Loucy (cell line): ENCODE measurements at regions not wholly inside any gene's neighbourhood (a gene's known extent, or its start where the extent isn't known, plus 50 kb on each side); places are given as distances from the start of the nearest gene placed in this dataset.

Source experiments
- H2AFZ ChIP-seq: fragments of 200-600 bp; sonication (generic); 2 replicates; pipeline ENCODE4 v1.6.0; 2016; ENCODE audit warnings: antibody characterized with exemption, mild to moderate bottlenecking, low read length, moderate library complexity
- H3F3A ChIP-seq: fragments of 200-600 bp; 2 replicates; pipeline ENCODE4 v1.6.0; 2016; ENCODE audit warnings: antibody characterized with exemption, low read depth, mild to moderate bottlenecking
- H3K27me3 ChIP-seq: fragments of 200-600 bp; sonication (generic); 2 replicates; pipeline ENCODE4 v1.6.1; 2014; ENCODE audit warnings: low read length, mild to moderate bottlenecking; ENCODE audit not compliant: insufficient read depth, poor library complexity, severe bottlenecking
- H3K36me3 ChIP-seq: fragments of 200-600 bp; sonication (generic); 2 replicates; pipeline ENCODE4 v1.6.1; 2016; ENCODE audit warnings: low read length; ENCODE audit not compliant: insufficient read depth
- H3K4me1 ChIP-seq: fragments of 200-600 bp; sonication (generic); 2 replicates; pipeline ENCODE4 v1.5.1; 2014; ENCODE audit warnings: low read length, mild to moderate bottlenecking; ENCODE audit not compliant: insufficient read depth, poor library complexity, severe bottlenecking
- H3K4me2 ChIP-seq: fragments of 200-600 bp; sonication (generic); 2 replicates; pipeline ENCODE4 v1.6.0; 2014; ENCODE audit warnings: antibody characterized with exemption, low read length, low read depth, mild to moderate bottlenecking; ENCODE audit not compliant: poor library complexity, severe bottlenecking
- H3K4me3 ChIP-seq: fragments of 200-600 bp; sonication (generic); 2 replicates; pipeline ENCODE4 v1.5.1; 2014; ENCODE audit warnings: low read length, mild to moderate bottlenecking, mixed read lengths; ENCODE audit not compliant: poor library complexity, severe bottlenecking
- H3K79me2 ChIP-seq: fragments of 200-600 bp; sonication (generic); 2 replicates; pipeline ENCODE4 v1.6.1; 2014; ENCODE audit warnings: low read length; ENCODE audit not compliant: insufficient read depth
- H3K9ac ChIP-seq: fragments of 200-600 bp; sonication (generic); 2 replicates; pipeline ENCODE4 v1.6.0; 2014; ENCODE audit warnings: mild to moderate bottlenecking, low read depth, low read length, moderate library complexity; ENCODE audit not compliant: poor library complexity, severe bottlenecking
- H3K9me2 ChIP-seq: fragments of 200-600 bp; sonication (generic); replicated peaks from 2 replicates; pipeline ENCODE4 v1.6.1; 2016; ENCODE audit warnings: low read depth, low read length, mixed read lengths
- H3K9me3 ChIP-seq: fragments of 200-600 bp; sonication (generic); 2 replicates; pipeline ENCODE4 v1.6.1; 2014; ENCODE audit warnings: mild to moderate bottlenecking, antibody characterized with exemption, low read length, low read depth; ENCODE audit not compliant: insufficient read depth
- H4K20me1 ChIP-seq: fragments of 200-600 bp; sonication (generic); 2 replicates; pipeline ENCODE4 v1.6.0; 2014; ENCODE audit warnings: antibody characterized with exemption, low read length, mild to moderate bottlenecking; ENCODE audit not compliant: insufficient read depth, poor library complexity, severe bottlenecking
- EZH2phosphoT487 ChIP-seq: fragments of 200-600 bp; IDR thresholded peaks from 2 replicates; pipeline ENCODE4 v1.6.1; 2018; ENCODE audit warnings: antibody characterized with exemption, mild to moderate bottlenecking, moderate library complexity, borderline replicate concordance
- TF ChIP-seq, protein P1 (sequence below): fragments of 200-600 bp; sonication (generic); conservative IDR thresholded peaks from 2 replicates; pipeline ENCODE4 v1.5.1; 2014; ENCODE audit warnings: mild to moderate bottlenecking, antibody characterized with exemption, low read length

DNA sequence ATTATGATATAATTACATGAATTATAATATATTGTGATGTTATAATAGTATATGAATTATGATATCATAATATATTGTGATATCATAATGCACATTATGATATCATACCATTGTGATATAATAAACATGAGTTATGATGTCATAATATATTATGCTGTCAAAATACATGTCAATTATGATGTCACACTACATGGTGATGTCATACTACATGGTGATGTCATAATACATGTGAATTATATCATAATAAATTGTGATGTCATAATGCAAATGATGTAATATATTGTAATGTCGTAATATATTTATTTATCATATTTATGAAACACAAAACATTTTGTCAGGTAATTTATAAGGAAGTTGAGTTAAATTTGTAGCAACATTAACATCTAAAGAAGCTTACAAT is 1950.1 kb downstream of the TP53TG3F start:
- Histone ChIP-seq H3K9me3 (peaks cover 3% of the 10 kb centered on the region; the same call in 1 of the 2 replicates), H3K36me3 (no peaks in the 10 kb centered on the region), H4K20me1 (no peaks in the 10 kb centered on the region), H3K4me2 (no peak overlapping the region), H2AFZ (no peak overlapping the region), H3K9ac (no peak overlapping the region), H3F3A (no peaks in the 10 kb centered on the region), H3K27me3 (no peaks in the 10 kb centered on the region), H3K9me2 (no peaks in the 10 kb centered on the region), H3K79me2 (no peaks in the 10 kb centered on the region), H3K4me3 (no peak overlapping the region), H3K4me1 (no peaks in the 10 kb centered on the region)
- TF ChIP-seq EZH2phosphoT487 = no peak
- TF ChIP-seq, protein P1, sequence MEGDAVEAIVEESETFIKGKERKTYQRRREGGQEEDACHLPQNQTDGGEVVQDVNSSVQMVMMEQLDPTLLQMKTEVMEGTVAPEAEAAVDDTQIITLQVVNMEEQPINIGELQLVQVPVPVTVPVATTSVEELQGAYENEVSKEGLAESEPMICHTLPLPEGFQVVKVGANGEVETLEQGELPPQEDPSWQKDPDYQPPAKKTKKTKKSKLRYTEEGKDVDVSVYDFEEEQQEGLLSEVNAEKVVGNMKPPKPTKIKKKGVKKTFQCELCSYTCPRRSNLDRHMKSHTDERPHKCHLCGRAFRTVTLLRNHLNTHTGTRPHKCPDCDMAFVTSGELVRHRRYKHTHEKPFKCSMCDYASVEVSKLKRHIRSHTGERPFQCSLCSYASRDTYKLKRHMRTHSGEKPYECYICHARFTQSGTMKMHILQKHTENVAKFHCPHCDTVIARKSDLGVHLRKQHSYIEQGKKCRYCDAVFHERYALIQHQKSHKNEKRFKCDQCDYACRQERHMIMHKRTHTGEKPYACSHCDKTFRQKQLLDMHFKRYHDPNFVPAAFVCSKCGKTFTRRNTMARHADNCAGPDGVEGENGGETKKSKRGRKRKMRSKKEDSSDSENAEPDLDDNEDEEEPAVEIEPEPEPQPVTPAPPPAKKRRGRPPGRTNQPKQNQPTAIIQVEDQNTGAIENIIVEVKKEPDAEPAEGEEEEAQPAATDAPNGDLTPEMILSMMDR = no peak

GRCh38 chr16:35410438-35410837 is 1951.0 kb downstream of the TP53TG3F start:
- no peaks in the 10 kb centered on the region for H3K4me1 ChIP-seq
- no peaks in the 10 kb centered on the region for H3F3A ChIP-seq
- H3K27me3 ChIP-seq = no peaks in the 10 kb centered on the region
- H3K9me3 ChIP-seq = peaks cover 3% of the 10 kb centered on the region; the same call in 1 of the 2 replicates
- H3K79me2 ChIP-seq = no peaks in the 10 kb centered on the region
- H3K36me3 ChIP-seq = no peaks in the 10 kb centered on the region
- no peak overlapping the region for H3K4me2 ChIP-seq
- TF ChIP-seq EZH2phosphoT487 = no peak
- TF ChIP-seq, protein P1 = no peak
- no peaks in the 10 kb centered on the region for H3K9me2 ChIP-seq
- no peak overlapping the region for H3K9ac ChIP-seq
- H2AFZ ChIP-seq = no peak overlapping the region
- H3K4me3 ChIP-seq = no peak overlapping the region
- no peaks in the 10 kb centered on the region for H4K20me1 ChIP-seq

- Histone ChIP-seq H3K4me1 (no peaks in the 10 kb centered on the region), H3F3A (no peaks in the 10 kb centered on the region), H3K9ac (no peak overlapping the region), H3K9me3 (no peaks in the 10 kb centered on the region), H3K27me3 (no peaks in the 10 kb centered on the region), H3K4me2 (no peak overlapping the region), H3K9me2 (no peaks in the 10 kb centered on the region), H2AFZ (no peak overlapping the region), H3K36me3 (no peaks in the 10 kb centered on the region), H3K79me2 (no peaks in the 10 kb centered on the region), H3K4me3 (no peak overlapping the region), H4K20me1 (no peaks in the 10 kb centered on the region)
- TF ChIP-seq, protein P1 = no peak
- no peak for TF ChIP-seq EZH2phosphoT487
These were observed 1951.7 kb downstream of the TP53TG3F start for GRCh38 chr16:35411156-35411555.
